ENCODE measurements at regions not wholly inside any gene's neighbourhood (a gene's known extent, or its start where the extent isn't known, plus 50 kb on each side); places are given as distances from the start of the nearest gene placed in this dataset.

- TF ChIP-seq CHD4 (IDR thresholded peaks at IDR 0.05; ENCODE audit: borderline replicate concordance, low read length) (no peak), SIN3A (IDR thresholded peaks at IDR 0.05; ENCODE audit: borderline replicate concordance, low read depth, low read length) (no peak), SP140L (CRISPR knock-in tag; IDR thresholded peaks at IDR 0.05; ENCODE audit: borderline replicate concordance) (no peak), HDAC6 (IDR thresholded peaks at IDR 0.05; ENCODE audit: low read depth, low read length) (no peak), ZNF143 (CRISPR knock-in tag; IDR thresholded peaks at IDR 0.05) (no peak), POLR2A (IDR thresholded peaks at IDR 0.05; ENCODE audit: insufficient read depth in 1 of 2, low read depth in 2 of 2, low read length in 2 of 2) (no peak), ZNF232 (CRISPR knock-in tag; IDR thresholded peaks at IDR 0.05; ENCODE audit: borderline replicate concordance) (no peak), ARNTL (CRISPR knock-in tag; IDR thresholded peaks at IDR 0.05) (no peak)
- TF ChIP-seq, protein P1, sequence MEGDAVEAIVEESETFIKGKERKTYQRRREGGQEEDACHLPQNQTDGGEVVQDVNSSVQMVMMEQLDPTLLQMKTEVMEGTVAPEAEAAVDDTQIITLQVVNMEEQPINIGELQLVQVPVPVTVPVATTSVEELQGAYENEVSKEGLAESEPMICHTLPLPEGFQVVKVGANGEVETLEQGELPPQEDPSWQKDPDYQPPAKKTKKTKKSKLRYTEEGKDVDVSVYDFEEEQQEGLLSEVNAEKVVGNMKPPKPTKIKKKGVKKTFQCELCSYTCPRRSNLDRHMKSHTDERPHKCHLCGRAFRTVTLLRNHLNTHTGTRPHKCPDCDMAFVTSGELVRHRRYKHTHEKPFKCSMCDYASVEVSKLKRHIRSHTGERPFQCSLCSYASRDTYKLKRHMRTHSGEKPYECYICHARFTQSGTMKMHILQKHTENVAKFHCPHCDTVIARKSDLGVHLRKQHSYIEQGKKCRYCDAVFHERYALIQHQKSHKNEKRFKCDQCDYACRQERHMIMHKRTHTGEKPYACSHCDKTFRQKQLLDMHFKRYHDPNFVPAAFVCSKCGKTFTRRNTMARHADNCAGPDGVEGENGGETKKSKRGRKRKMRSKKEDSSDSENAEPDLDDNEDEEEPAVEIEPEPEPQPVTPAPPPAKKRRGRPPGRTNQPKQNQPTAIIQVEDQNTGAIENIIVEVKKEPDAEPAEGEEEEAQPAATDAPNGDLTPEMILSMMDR (CRISPR knock-in tag; IDR thresholded peaks at IDR 0.05) = no peak
Observed at GRCh38 chr7:83704564-83704963, 55.6 kb upstream of the SEMA3E start.

All from HepG2 (cell line).